ENCODE measurements at regions not wholly inside any gene's neighbourhood (a gene's known extent, or its start where the extent isn't known, plus 50 kb on each side); places are given as distances from the start of the nearest gene placed in this dataset.

DNA sequence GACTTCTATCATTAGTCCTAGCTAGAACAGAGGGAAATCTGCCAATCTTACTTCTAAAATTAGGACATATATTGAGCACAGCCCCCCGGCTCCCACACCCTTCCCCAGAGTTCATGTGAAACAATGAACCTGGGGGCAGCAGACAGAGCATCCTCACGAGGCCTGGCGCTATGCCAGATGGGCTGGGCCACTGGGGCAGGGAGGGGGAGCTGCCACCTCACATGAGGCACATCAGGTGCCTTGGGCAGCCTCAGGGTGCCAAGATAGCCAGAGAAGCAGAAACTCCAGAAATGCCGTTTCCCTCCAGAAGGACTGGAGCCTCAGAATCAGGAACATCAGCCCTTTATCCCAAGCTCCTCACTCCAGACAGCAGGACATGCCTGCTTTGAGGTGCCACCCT, 92.8 kb upstream of the LANCL2 start:
- TF ChIP-seq POLR2AphosphoS5 (IDR thresholded peaks at IDR 0.05; ENCODE audit: low read depth, low read length) (no peak), TAF1 (IDR thresholded peaks at IDR 0.05; ENCODE audit: borderline replicate concordance, insufficient read depth, low read length) (no peak)
- TF ChIP-seq, protein P1, sequence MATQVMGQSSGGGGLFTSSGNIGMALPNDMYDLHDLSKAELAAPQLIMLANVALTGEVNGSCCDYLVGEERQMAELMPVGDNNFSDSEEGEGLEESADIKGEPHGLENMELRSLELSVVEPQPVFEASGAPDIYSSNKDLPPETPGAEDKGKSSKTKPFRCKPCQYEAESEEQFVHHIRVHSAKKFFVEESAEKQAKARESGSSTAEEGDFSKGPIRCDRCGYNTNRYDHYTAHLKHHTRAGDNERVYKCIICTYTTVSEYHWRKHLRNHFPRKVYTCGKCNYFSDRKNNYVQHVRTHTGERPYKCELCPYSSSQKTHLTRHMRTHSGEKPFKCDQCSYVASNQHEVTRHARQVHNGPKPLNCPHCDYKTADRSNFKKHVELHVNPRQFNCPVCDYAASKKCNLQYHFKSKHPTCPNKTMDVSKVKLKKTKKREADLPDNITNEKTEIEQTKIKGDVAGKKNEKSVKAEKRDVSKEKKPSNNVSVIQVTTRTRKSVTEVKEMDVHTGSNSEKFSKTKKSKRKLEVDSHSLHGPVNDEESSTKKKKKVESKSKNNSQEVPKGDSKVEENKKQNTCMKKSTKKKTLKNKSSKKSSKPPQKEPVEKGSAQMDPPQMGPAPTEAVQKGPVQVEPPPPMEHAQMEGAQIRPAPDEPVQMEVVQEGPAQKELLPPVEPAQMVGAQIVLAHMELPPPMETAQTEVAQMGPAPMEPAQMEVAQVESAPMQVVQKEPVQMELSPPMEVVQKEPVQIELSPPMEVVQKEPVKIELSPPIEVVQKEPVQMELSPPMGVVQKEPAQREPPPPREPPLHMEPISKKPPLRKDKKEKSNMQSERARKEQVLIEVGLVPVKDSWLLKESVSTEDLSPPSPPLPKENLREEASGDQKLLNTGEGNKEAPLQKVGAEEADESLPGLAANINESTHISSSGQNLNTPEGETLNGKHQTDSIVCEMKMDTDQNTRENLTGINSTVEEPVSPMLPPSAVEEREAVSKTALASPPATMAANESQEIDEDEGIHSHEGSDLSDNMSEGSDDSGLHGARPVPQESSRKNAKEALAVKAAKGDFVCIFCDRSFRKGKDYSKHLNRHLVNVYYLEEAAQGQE (IDR thresholded peaks at IDR 0.05; ENCODE audit: insufficient read depth in 1 of 2, low read depth in 2 of 2, low read length in 2 of 2) = no peak

Measured in PFSK-1 (cell line).